ENCODE measurements at regions not wholly inside any gene's neighbourhood (a gene's known extent, or its start where the extent isn't known, plus 50 kb on each side); places are given as distances from the start of the nearest gene placed in this dataset.

GRCh38 chr5:82335806-82336205 lies 57.7 kb upstream of the RPS23 start:
- no peak for DNase-seq (ENCODE audit: low spot score)

GRCh38 chr5:82334856-82335255 lies 56.7 kb upstream of the RPS23 start:
- DNase-seq (ENCODE audit: low spot score): no peak

GRCh38 chr5:82334085-82334692 lies 56.0 kb upstream of the RPS23 start:
- no peak for DNase-seq (ENCODE audit: low spot score)

- DNase-seq (ENCODE audit: low spot score): no peak
Measured at GRCh38 chr5:82332886-82333615, 54.9 kb upstream of the RPS23 start.

- DNase-seq (ENCODE audit: low spot score): no peak
Measured at GRCh38 chr5:82332064-82332855, 54.1 kb upstream of the RPS23 start.

GRCh38 chr5:82331557-82331956 lies 53.4 kb upstream of the RPS23 start:
- no peak for DNase-seq (ENCODE audit: low spot score)

- DNase-seq (ENCODE audit: low spot score): no peak
Measured at GRCh38 chr5:82330530-82331270, 52.5 kb upstream of the RPS23 start.

- no peak for DNase-seq (ENCODE audit: low spot score)
Measured at GRCh38 chr5:82329393-82329792, 51.2 kb upstream of the RPS23 start.

Measured in SW480 (cell line).